HG02678 (cell line): ENCODE measurements at regions not wholly inside any gene's neighbourhood (a gene's known extent, or its start where the extent isn't known, plus 50 kb on each side); places are given as distances from the start of the nearest gene placed in this dataset.
"Not testable (repeated sequence)": the region's sequence is repeated elsewhere in the genome, so short reads cannot be mapped to it uniquely, and the experiment has no call there.

Experiments
- ATAC-seq: cut with Tn5 transposase; IDR thresholded peaks from one replicate; pipeline ENCODE4 v1.9.1; 2021; ENCODE audit warnings: mild to moderate bottlenecking, moderate library complexity; ENCODE audit not compliant: unreplicated experiment

DNA sequence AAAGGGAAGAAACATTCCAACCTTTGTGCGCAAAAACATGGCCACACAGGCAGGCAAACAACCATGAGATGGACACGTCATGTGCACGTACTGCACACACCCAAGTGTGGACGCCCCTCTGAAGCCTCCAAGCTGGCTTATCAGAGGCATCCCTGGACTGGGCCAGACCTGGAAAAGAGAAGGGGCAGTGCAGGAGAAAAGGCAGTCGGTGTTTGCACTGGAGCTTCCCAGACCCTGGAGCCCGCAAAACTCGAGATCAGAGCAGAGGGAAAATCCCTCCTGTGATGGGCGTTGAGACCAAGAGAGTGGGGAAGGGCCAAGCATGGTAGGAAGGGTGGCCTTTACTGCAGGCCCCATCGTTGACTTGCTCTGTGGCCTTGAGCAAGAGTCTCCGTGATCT is 269.5 kb downstream of the CYRIA start:
- no peak for ATAC-seq

DNA sequence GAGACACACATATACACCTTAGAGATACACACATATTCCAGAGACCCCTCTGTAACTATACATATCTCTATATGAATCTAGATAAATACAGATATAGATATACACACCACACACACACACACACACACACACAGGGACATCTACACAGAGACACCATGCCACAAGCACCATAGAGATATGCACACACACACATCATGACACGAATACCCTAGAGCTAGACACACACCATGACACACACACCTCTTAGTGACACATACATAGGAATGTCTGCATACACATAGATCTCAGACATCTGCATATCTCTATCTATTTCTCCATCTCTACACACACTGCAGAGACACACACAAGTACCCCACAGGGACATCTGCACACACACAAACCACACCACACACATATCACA is 270.0 kb downstream of the CYRIA start:
- no peak for ATAC-seq

GRCh38 chr2:16394986-16395550 is 270.6 kb downstream of the CYRIA start:
- ATAC-seq, result no peak

GRCh38 chr2:16394072-16394985 is 271.3 kb downstream of the CYRIA start:
- no peak for ATAC-seq

- no peak for ATAC-seq
Measured at GRCh38 chr2:16393500-16394071, 272.0 kb downstream of the CYRIA start.

DNA sequence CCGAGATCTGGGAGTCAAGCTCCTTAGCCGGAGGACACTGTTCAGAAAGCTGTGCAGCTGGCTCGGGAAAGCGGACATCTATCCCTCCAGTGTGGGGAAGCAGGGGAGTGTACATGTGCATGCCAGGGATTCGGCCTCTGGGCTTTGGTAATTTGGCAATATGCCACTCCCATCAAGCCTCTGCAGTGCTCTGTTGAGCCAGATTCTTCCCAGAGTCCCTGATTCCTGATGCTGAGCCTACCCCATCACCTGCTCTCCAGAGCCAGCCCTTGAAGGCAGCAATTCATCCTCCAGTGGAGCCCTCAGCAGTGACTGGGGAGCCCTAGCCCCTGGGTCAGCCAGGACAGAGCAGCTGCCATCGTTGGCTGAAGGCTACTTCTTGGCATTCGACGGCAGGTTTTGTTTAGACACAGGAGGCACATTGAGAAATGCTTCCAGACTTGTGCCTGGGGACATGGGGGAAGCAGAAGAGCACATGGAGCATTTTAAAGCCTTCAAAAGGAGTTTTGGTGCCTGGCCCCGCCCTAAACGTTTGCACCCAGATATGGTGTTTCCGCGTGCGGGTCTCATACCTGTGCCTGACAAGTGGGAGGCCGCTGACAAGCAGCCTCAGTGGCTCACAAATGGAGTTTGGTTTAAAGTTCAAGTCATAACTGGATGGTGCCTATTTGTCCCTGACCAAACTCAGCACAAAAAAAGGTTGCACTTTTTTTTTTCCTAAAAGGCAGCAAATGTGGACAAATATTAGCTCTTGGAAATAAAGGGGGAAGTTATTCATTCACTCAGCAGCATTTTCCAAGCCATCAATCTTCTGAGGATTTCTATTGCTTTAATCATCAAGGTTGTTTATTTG is 272.8 kb downstream of the CYRIA start:
- no peak for ATAC-seq

- ATAC-seq, result no peak
Measured at GRCh38 chr2:16391986-16392385, 273.6 kb downstream of the CYRIA start.

- ATAC-seq, result no peak
Measured at GRCh38 chr2:16390561-16390960, 275.1 kb downstream of the CYRIA start.

GRCh38 chr2:16389611-16390010 is 276.0 kb downstream of the CYRIA start:
- no peak for ATAC-seq

DNA sequence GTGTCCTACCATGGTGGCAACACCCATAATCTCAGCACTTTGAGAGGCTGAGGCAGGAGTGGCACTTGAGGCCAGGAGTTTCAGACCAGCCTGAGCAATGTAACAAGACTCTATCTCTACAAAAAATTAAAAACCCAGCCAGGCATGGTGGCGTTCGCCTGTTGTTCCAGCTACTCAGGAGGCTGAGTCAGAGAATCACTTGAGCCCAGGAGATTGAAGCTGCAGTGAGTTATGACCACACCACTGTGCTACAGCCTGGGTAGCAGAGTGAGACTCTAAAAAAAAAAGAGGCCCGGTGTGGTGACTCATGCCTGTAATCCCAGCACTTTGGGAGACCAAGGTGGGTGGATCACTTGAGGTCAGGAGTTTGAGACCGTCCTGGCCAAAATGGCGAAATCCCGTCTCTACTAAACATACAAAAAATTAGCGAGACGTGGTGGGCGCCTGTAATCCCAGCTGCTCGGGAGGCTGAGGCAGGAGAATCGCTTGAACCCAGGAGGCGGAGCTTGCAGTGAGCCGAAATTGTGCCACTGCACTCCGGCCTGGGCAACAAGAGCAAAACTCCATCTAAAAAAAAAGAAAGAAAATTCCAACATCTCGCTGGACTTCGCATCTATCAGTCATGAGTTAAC is 277.3 kb downstream of the CYRIA start:
- not testable (repeated sequence) for ATAC-seq

DNA sequence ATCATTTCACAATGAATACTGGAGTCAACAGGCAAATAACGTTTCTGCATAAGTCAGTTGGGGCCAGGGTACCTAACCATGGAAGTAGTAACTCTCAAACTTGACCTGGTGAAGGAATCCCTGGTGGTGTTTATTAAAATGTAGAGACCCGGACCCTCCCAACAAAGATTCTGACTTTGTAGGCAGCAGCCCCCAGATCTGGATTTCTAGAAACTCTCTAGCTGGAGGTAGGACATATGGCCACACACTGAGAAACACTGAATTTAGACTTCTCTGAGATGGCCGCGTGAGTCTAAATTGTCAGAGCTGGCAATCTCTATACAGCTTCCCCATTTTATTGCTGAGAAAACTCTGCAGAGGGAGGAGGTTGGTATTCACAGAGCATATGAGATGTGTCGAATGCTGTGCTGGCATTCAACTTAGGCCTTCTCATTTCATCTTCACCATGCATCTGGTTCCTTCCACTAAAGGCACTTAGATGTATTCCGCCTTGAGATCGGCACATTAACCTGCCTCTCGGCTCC is 278.1 kb downstream of the CYRIA start:
- no peak for ATAC-seq

DNA sequence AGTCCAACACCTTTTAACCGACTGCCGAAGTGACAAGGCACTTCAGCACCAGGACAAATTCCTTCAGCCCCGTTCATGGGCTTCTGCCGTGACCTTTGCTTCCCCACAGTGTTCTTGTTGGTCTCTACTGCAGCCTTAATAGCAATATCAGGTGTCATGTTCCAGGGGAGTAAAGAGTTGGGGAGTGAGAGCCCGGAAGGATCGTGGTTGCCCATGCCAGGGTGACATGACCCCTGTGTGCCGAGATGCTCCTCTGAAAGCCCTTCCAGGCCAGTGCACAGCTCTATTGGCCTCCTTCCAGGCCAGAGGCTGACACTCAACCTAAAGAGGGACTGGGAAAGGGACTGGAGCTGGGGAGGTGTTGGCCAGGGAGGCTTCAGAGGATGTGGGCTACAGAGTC is 279.2 kb downstream of the CYRIA start:
- no peak for ATAC-seq

GRCh38 chr2:16386031-16386430 is 279.6 kb downstream of the CYRIA start:
- no peak for ATAC-seq

DNA sequence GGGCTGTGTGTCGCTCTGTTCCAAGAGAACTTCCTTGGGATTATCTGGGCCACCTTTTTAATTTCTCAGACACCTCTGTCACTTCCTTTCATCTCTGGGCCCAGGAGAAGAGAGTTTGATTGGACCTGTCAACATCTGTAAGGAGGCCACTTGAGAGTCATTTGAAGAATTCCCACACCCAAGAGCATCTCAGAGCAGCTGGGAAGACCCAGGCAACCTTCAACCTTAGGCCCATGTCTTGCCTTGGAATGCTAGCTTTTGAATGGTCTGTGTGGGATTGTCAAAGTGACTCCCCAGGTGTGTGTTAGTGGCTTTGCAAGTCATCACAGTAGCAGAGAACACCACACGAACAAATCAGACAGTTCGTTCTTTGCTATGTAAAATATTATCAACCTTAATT is 280.3 kb downstream of the CYRIA start:
- ATAC-seq, result no peak

GRCh38 chr2:16383411-16383810 is 282.2 kb downstream of the CYRIA start:
- no peak for ATAC-seq

DNA sequence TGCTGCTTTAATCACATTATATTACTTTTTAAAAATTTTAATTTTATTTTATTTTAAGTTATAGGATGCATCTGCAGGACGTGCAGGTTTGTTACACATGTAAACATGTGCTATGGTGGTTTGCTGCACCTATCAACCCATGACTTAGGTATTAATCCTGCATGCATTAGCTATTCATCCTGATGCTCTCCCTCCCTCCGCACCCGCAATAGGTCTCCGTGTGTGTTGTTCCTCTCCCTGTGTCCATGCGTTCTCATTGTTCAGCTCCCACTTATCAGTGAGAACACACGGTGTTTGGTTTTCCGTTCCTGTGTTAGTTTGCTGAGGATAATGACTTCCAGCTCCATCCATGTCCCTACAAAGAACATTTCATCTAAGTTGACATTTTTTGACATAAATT is 283.2 kb downstream of the CYRIA start:
- ATAC-seq, result no peak

- no peak for ATAC-seq
Measured at GRCh38 chr2:16381511-16381910, 284.1 kb downstream of the CYRIA start.

DNA sequence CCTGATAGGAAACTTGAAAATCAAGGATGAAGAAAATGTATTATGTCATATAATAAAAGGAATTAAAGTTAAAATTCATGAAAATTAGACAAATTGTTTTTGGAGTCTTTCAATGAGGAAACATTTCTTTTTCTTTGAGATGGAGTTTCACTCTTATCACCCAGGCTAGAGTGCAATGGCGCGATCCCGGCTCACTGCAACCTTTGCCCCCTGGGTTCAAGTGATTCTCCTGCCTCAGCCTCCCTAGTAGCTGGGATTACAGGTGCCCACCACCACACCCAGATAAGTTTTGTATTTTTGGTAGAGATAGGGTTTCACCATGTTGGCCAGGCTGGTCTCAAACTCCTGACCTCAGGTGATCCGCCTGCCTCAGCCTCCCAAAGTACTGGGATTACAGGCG is 285.7 kb downstream of the CYRIA start:
- ATAC-seq, result not testable (repeated sequence)

DNA sequence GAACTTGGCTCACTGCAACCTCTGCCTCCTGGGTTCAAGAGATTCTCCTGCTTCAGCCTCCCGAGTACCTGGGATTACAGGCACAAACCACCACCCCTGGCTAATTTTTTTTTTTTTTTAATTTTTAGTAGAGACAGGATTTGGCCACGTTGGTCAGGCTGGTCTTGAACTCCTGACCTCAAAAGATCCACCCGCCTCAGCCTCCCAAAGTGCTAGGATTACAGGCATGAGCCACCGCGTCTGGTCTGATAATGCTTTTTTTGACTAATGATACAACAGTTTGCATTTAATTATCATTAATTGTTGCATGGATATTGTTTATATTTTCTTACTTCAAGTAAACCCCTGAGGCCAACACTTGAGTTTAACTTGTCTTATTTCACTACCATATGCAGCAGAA is 286.6 kb downstream of the CYRIA start:
- not testable (repeated sequence) for ATAC-seq

DNA sequence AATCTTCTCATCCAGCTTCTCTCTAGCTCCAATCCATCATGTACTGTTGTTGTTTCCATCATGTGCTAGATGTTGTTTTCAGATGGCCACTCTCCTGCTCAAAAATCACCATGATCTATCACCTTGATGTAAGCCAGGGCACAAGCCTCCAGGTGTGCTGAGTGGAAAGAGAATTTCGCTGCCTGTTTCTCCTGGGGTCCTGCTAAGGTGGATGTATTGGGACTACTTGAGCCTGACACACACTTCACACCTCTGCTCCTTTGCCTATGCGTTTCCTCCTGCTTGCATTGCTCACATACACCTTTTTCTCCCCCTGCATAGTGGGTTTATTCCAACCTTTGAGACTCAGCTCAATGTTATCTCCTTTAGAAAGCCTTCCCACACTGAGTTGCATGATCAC is 287.6 kb downstream of the CYRIA start:
- no peak for ATAC-seq

DNA sequence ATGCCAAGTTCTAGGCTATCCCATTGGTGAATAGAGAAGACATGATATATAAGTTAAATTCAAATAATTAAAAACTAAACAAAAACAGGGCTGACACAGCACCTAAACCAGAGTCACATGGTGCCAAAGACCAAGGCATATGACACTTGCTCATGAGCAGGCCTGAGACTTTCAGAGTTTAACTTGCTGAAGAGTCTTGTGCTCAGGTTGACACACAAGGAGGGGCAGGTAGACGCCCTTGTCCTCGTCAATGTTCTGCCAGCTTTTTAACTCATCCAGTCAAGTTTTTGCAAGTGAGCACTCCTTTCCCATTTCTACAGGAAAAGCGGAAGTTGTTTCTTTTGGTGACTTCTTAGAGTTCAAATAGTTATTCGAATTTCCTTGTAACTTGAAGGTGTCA is 289.7 kb downstream of the CYRIA start:
- ATAC-seq, result no peak
